Spinal cord (tissue), 9 donors: ENCODE measurements at regions not wholly inside any gene's neighbourhood (a gene's known extent, or its start where the extent isn't known, plus 50 kb on each side); places are given as distances from the start of the nearest gene placed in this dataset.
"Not testable (repeated sequence)": the region's sequence is repeated elsewhere in the genome, so short reads cannot be mapped to it uniquely, and the experiment has no call there.

ENCODE experiments used
- DNase-seq, 6 donors: peaks; one replicate each; pipeline versions ENCODE4 v3.0.0 to v3.0.0-alpha.2; 2013 to 2015; ENCODE audit warnings: low spot score in 6 of 6, low read depth in 4 of 6
- H3K27ac ChIP-seq: one replicate; pipeline ENCODE4 v1.5.1; 2013; ENCODE audit warnings: low read depth, low read length, control low read depth
- H3K27me3 ChIP-seq: one replicate; pipeline ENCODE4 v1.6.1; 2013; ENCODE audit warnings: low read length; ENCODE audit not compliant: control insufficient read depth, insufficient read depth
- H3K36me3 ChIP-seq: one replicate; pipeline ENCODE4 v1.6.1; 2013; ENCODE audit warnings: low read length; ENCODE audit not compliant: control insufficient read depth, insufficient read depth
- H3K4me1 ChIP-seq: one replicate; pipeline ENCODE4 v1.6.1; 2013; ENCODE audit warnings: low read length; ENCODE audit not compliant: control insufficient read depth, insufficient read depth
- H3K4me3 ChIP-seq: one replicate; pipeline ENCODE4 v1.5.1; 2013; ENCODE audit warnings: low read depth, low read length, control low read depth
- H3K9me3 ChIP-seq: one replicate; pipeline ENCODE4 v1.6.1; 2013; ENCODE audit warnings: low read length; ENCODE audit not compliant: control insufficient read depth, insufficient read depth
- WGBS: methylation state at CpG from one replicate; pipeline ENCODE4 v1.1.5; 2013; ENCODE audit warnings: missing lambda C conversion rate; ENCODE audit not compliant: insufficient coverage; 5-methylcytosine and 5-hydroxymethylcytosine counted together
- donor health status: healthy.

- H3K9me3 ChIP-seq, H3K36me3 ChIP-seq, H3K4me1 ChIP-seq, H3K27ac ChIP-seq, H3K27me3 ChIP-seq, H3K4me3 ChIP-seq, DNase-seq: not testable (repeated sequence)
- 100% methylated on average over 1 of the region's 1 CpG for WGBS
Observed at GRCh38 chr4:189753092-189753491, 187.6 kb upstream of the FRG1 start.

GRCh38 chr4:189763583-189763982 lies 177.1 kb upstream of the FRG1 start:
- no peak overlapping the region for H3K4me3 ChIP-seq
- no peak for DNase-seq
- peaks cover 1% of the 10 kb centered on the region for H3K9me3 ChIP-seq
- H3K36me3 ChIP-seq, result no peaks in the 10 kb centered on the region
- H3K27me3 ChIP-seq, result no peaks in the 10 kb centered on the region
- no CpG with 5 or more reads among the region's 3 CpGs for WGBS
- H3K27ac ChIP-seq, result no peak overlapping the region
- H3K4me1 ChIP-seq, result no peaks in the 10 kb centered on the region

GRCh38 chr4:189765301-189765700 lies 175.4 kb upstream of the FRG1 start:
- H3K9me3 ChIP-seq, result no peaks in the 10 kb centered on the region
- H3K4me3 ChIP-seq, result no peak overlapping the region
- H3K27ac ChIP-seq, result no peak overlapping the region
- 100% methylated on average over 2 of the region's 10 CpGs for WGBS
- no peaks in the 10 kb centered on the region for H3K27me3 ChIP-seq
- no peaks in the 10 kb centered on the region for H3K4me1 ChIP-seq
- no peaks in the 10 kb centered on the region for H3K36me3 ChIP-seq
- no peak for DNase-seq

- no peaks in the 10 kb centered on the region for H3K9me3 ChIP-seq
- 42% methylated on average over 5 of the region's 6 CpGs for WGBS
- no peak overlapping the region for H3K4me3 ChIP-seq
Observed at GRCh38 chr4:189765736-189766135, 174.9 kb upstream of the FRG1 start.

GRCh38 chr4:189767941-189768340 lies 172.7 kb upstream of the FRG1 start:
- H3K4me3 ChIP-seq, result no peak overlapping the region
- WGBS, result 86% methylated on average over 3 of the region's 4 CpGs
- no peaks in the 10 kb centered on the region for H3K9me3 ChIP-seq
- peak in 2 of 6 donors; percentile 25 to 31 for DNase-seq
- no peaks in the 10 kb centered on the region for H3K4me1 ChIP-seq
- H3K27ac ChIP-seq, result no peak overlapping the region
- no peaks in the 10 kb centered on the region for H3K36me3 ChIP-seq
- no peaks in the 10 kb centered on the region for H3K27me3 ChIP-seq

More at GRCh38 chr4:189765736-189766135, 174.9 kb upstream of the FRG1 start:
- DNase-seq, result no peak
- Histone ChIP-seq H3K27ac (no peak overlapping the region), H3K4me1 (no peaks in the 10 kb centered on the region), H3K27me3 (no peaks in the 10 kb centered on the region), H3K36me3 (no peaks in the 10 kb centered on the region)

- H3K4me1 ChIP-seq, result no peaks in the 10 kb centered on the region
- no peaks in the 10 kb centered on the region for H3K27me3 ChIP-seq
- H3K4me3 ChIP-seq, result no peak overlapping the region
- peaks cover 1% of the 10 kb centered on the region for H3K9me3 ChIP-seq
- no peak overlapping the region for H3K27ac ChIP-seq
- H3K36me3 ChIP-seq, result no peaks in the 10 kb centered on the region
- no peak for DNase-seq
- 73% methylated on average over 8 of the region's 9 CpGs for WGBS
Observed at GRCh38 chr4:189769131-189769530, 171.5 kb upstream of the FRG1 start.

- H3K4me1 ChIP-seq, result no peaks in the 10 kb centered on the region
- 86% methylated on average over 6 of the region's 11 CpGs for WGBS
- no peaks in the 10 kb centered on the region for H3K36me3 ChIP-seq
- no peak overlapping the region for H3K4me3 ChIP-seq
- H3K27ac ChIP-seq, result no peak overlapping the region
- DNase-seq, result no peak
- peaks cover 1% of the 10 kb centered on the region for H3K9me3 ChIP-seq
- no peaks in the 10 kb centered on the region for H3K27me3 ChIP-seq
Observed at GRCh38 chr4:189771696-189772361, 168.8 kb upstream of the FRG1 start.

- 69% methylated on average over 3 of the region's 6 CpGs for WGBS
- Histone ChIP-seq H3K4me1 (no peaks in the 10 kb centered on the region), H3K27me3 (no peaks in the 10 kb centered on the region), H3K9me3 (peaks cover 1% of the 10 kb centered on the region), H3K27ac (no peak overlapping the region), H3K36me3 (no peaks in the 10 kb centered on the region), H3K4me3 (no peak overlapping the region)
- DNase-seq, result no peak
Observed at GRCh38 chr4:189773909-189774308, 166.8 kb upstream of the FRG1 start.

- no peaks in the 10 kb centered on the region for H3K36me3 ChIP-seq
- no peaks in the 10 kb centered on the region for H3K4me1 ChIP-seq
- H3K4me3 ChIP-seq, result no peak overlapping the region
- no peaks in the 10 kb centered on the region for H3K27me3 ChIP-seq
- no peak overlapping the region for H3K27ac ChIP-seq
- no peaks in the 10 kb centered on the region for H3K9me3 ChIP-seq
- peak in 1 of 6 donors; percentile 66 for DNase-seq
- WGBS, result no CpG with 5 or more reads among the region's 7 CpGs
Observed at GRCh38 chr4:189779281-189779980, 161.2 kb upstream of the FRG1 start.

GRCh38 chr4:189780391-189780790 lies 160.3 kb upstream of the FRG1 start:
- Histone ChIP-seq H3K4me1 (no peaks in the 10 kb centered on the region), H3K4me3 (no peak overlapping the region), H3K36me3 (no peaks in the 10 kb centered on the region), H3K27ac (no peak overlapping the region), H3K27me3 (no peaks in the 10 kb centered on the region), H3K9me3 (no peaks in the 10 kb centered on the region)
- 74% methylated on average over 5 of the region's 5 CpGs for WGBS
- DNase-seq, result peak in 1 of 6 donors; percentile 9
